GM19397 (cell line): ENCODE measurements at regions not wholly inside any gene's neighbourhood (a gene's known extent, or its start where the extent isn't known, plus 50 kb on each side); places are given as distances from the start of the nearest gene placed in this dataset.

Experiments
- ATAC-seq: cut with Tn5 transposase; IDR thresholded peaks from one replicate; pipeline ENCODE4 v1.9.1; 2021; ENCODE audit warnings: mild to moderate bottlenecking, moderate library complexity; ENCODE audit not compliant: unreplicated experiment

- no peak for ATAC-seq
These were observed 127.0 kb upstream of the CDH4 start for GRCh38 chr20:61125076-61125475.

GRCh38 chr20:61125546-61126180, 126.4 kb upstream of the CDH4 start:
- no peak for ATAC-seq

GRCh38 chr20:61126369-61127195, 125.5 kb upstream of the CDH4 start:
- no peak for ATAC-seq

- no peak for ATAC-seq
These were observed 124.6 kb upstream of the CDH4 start for GRCh38 chr20:61127311-61128039.

- no peak for ATAC-seq
These were observed 123.3 kb upstream of the CDH4 start for GRCh38 chr20:61128701-61129269.

- ATAC-seq, result no peak
These were observed 122.8 kb upstream of the CDH4 start for GRCh38 chr20:61129311-61129710.

GRCh38 chr20:61130156-61130555, 121.9 kb upstream of the CDH4 start:
- ATAC-seq, result no peak

GRCh38 chr20:61131944-61132343, 120.1 kb upstream of the CDH4 start:
- no peak for ATAC-seq

- ATAC-seq, result no peak
These were observed 118.5 kb upstream of the CDH4 start for GRCh38 chr20:61133611-61134010.

GRCh38 chr20:61134296-61135030, 117.6 kb upstream of the CDH4 start:
- no peak for ATAC-seq

GRCh38 chr20:61135266-61135665, 116.8 kb upstream of the CDH4 start:
- no peak for ATAC-seq

GRCh38 chr20:61135968-61136367, 116.1 kb upstream of the CDH4 start:
- ATAC-seq, result no peak

- ATAC-seq, result no peak
These were observed 113.5 kb upstream of the CDH4 start for GRCh38 chr20:61138566-61138965.

GRCh38 chr20:61139031-61139430, 113.0 kb upstream of the CDH4 start:
- no peak for ATAC-seq

GRCh38 chr20:61140576-61140975, 111.5 kb upstream of the CDH4 start:
- ATAC-seq, result no peak

- ATAC-seq, result no peak
These were observed 106.0 kb upstream of the CDH4 start for GRCh38 chr20:61146023-61146422.

GRCh38 chr20:61149636-61150035, 102.4 kb upstream of the CDH4 start:
- ATAC-seq, result no peak

GRCh38 chr20:61157301-61157700, 94.8 kb upstream of the CDH4 start:
- no peak for ATAC-seq

GRCh38 chr20:61159957-61160686, 91.9 kb upstream of the CDH4 start:
- ATAC-seq, result no peak

GRCh38 chr20:61161726-61162390, 90.2 kb upstream of the CDH4 start:
- no peak for ATAC-seq
